ENCODE measurements at regions not wholly inside any gene's neighbourhood (a gene's known extent, or its start where the extent isn't known, plus 50 kb on each side); places are given as distances from the start of the nearest gene placed in this dataset.

- TF ChIP-seq CTCF (IDR thresholded peaks at IDR 0.05; ENCODE audit: low read length): no peak
- no peak for TF ChIP-seq EZH2 (IDR thresholded peaks at IDR 0.05; ENCODE audit: borderline replicate concordance, low read length)
Measured at GRCh38 chr14:83611491-83611890, 1918.5 kb upstream of the FLRT2 start.
